OCI-LY1 (cell line): ENCODE measurements at regions not wholly inside any gene's neighbourhood (a gene's known extent, or its start where the extent isn't known, plus 50 kb on each side); places are given as distances from the start of the nearest gene placed in this dataset.
"Not testable (repeated sequence)": the region's sequence is repeated elsewhere in the genome, so short reads cannot be mapped to it uniquely, and the experiment has no call there.

Experiments used
- H2AFZ ChIP-seq: fragments of 200-600 bp; sonication (generic), shearing (Covaris generic); 2 replicates; pipeline ENCODE4 v1.6.0; 2014; ENCODE audit warnings: antibody characterized with exemption, mild to moderate bottlenecking, low read length
- H3F3A ChIP-seq: fragments of 200-600 bp; sonication (generic), shearing (Covaris generic); 2 replicates; pipeline ENCODE4 v1.6.0; 2014; ENCODE audit warnings: mild to moderate bottlenecking, antibody characterized with exemption, low read length, moderate library complexity; ENCODE audit not compliant: insufficient read depth
- H3K27ac ChIP-seq: fragments of 200-600 bp; sonication (generic); 2 replicates; pipeline ENCODE4 v1.5.1; 2014; ENCODE audit warnings: low read length, mixed run types, mild to moderate bottlenecking, low read depth; ENCODE audit not compliant: poor library complexity, severe bottlenecking
- H3K27me3 ChIP-seq: fragments of 200-600 bp; sonication (generic); 2 replicates; pipeline ENCODE4 v1.6.0; 2014; ENCODE audit warnings: antibody characterized with exemption, mild to moderate bottlenecking, low read length, moderate library complexity; ENCODE audit not compliant: insufficient read depth
- H3K36me3 ChIP-seq: fragments of 200-600 bp; sonication (generic); 2 replicates; pipeline ENCODE4 v1.6.1; 2014; ENCODE audit warnings: mild to moderate bottlenecking, antibody characterized with exemption, low read length, moderate library complexity, mixed read lengths; ENCODE audit not compliant: insufficient read depth
- H3K4me1 ChIP-seq: fragments of 200-600 bp; sonication (generic); 2 replicates; pipeline ENCODE4 v1.5.1; 2014; ENCODE audit warnings: mild to moderate bottlenecking, low read length, moderate library complexity; ENCODE audit not compliant: insufficient read depth, severe bottlenecking
- H3K4me2 ChIP-seq: fragments of 200-600 bp; sonication (generic), shearing (Covaris generic); 2 replicates; pipeline ENCODE4 v1.6.1; 2014; ENCODE audit warnings: low read length
- H3K4me3 ChIP-seq: fragments of 200-600 bp; sonication (generic); 2 replicates; pipeline ENCODE4 v1.5.1; 2014; ENCODE audit warnings: low read length, low read depth, mild to moderate bottlenecking, mixed read lengths; ENCODE audit not compliant: poor library complexity, severe bottlenecking
- H3K79me2 ChIP-seq: fragments of 200-600 bp; shearing (Covaris generic); 2 replicates; pipeline ENCODE4 v1.6.1; 2016; ENCODE audit warnings: mixed run types, low read length, mixed read lengths; ENCODE audit not compliant: insufficient read depth
- H3K9ac ChIP-seq: fragments of 200-600 bp; sonication (generic), shearing (Covaris generic); 2 replicates; pipeline ENCODE4 v1.6.1; 2014; ENCODE audit warnings: mild to moderate bottlenecking, low read length, mixed read lengths
- H3K9me2 ChIP-seq: fragments of 200-600 bp; sonication (generic), shearing (Covaris generic); 2 replicates; pipeline ENCODE4 v1.6.1; 2014; ENCODE audit warnings: low read depth, mild to moderate bottlenecking, low read length, mixed read lengths
- H3K9me3 ChIP-seq: fragments of 200-600 bp; shearing (Covaris generic); 2 replicates; pipeline ENCODE4 v1.6.1; 2014; ENCODE audit warnings: low read length, mixed read lengths
- H4K20me1 ChIP-seq: fragments of 200-600 bp; sonication (generic), shearing (Covaris generic); 2 replicates; pipeline ENCODE4 v1.6.0; 2016; ENCODE audit warnings: mild to moderate bottlenecking, low read length; ENCODE audit not compliant: insufficient read depth
- EZH2 ChIP-seq: fragments of 200-600 bp; sonication (generic), shearing (Covaris generic); IDR thresholded peaks from 2 replicates; pipeline ENCODE4 v1.8.0; 2017; ENCODE audit warnings: borderline replicate concordance, mixed run types, mild to moderate bottlenecking, antibody characterized with exemption, low read length, moderate library complexity, mixed read lengths
- TF ChIP-seq, protein P1 (sequence below): fragments of 200-600 bp; sonication (generic), shearing (Covaris generic); IDR thresholded peaks from 2 replicates; pipeline ENCODE4 v1.5.1; 2017; ENCODE audit warnings: mild to moderate bottlenecking, antibody characterized with exemption, low read length, moderate library complexity, mixed read lengths

DNA sequence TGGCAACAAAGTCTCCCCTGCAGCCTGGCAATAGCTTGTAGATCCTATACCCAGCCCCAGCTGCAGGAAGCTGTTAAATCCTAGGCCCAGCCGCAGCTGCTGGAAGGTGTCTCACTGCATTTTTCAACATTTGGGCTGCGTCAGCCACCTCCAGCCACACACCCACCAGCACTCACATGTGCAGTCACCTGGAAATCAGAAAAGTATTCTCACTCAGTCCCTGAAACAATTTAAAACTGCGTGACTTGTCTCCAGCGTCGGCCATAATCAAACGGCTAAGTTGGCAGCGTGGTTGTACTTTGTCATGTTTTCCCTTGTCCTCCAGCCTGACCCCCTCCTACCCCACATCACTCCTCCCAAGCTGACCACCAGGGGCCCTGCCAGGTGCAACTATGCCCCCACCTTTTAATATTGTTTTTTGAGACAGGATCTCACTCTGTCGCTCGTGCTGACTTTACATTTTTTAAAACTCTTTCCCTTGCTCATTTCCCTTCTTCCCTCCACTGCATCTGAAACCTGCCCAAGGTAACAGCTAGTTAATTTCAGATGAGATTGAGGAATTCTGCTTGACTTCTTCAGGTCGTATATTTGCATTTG, 97.2 kb upstream of the FRG1 start:
- Histone ChIP-seq H3K4me3 (no peak overlapping the region), H3K4me1 (no peaks in the 10 kb centered on the region), H3K36me3 (no peaks in the 10 kb centered on the region), H3K79me2 (no peaks in the 10 kb centered on the region), H3K4me2 (no peak overlapping the region), H3K9me2 (no peaks in the 10 kb centered on the region), H4K20me1 (no peaks in the 10 kb centered on the region), H3F3A (no peaks in the 10 kb centered on the region), H3K27ac (no peak overlapping the region), H3K9ac (no peak overlapping the region), H3K27me3 (no peaks in the 10 kb centered on the region), H3K9me3 (no peaks in the 10 kb centered on the region), H2AFZ (no peak overlapping the region)
- TF ChIP-seq, protein P1, sequence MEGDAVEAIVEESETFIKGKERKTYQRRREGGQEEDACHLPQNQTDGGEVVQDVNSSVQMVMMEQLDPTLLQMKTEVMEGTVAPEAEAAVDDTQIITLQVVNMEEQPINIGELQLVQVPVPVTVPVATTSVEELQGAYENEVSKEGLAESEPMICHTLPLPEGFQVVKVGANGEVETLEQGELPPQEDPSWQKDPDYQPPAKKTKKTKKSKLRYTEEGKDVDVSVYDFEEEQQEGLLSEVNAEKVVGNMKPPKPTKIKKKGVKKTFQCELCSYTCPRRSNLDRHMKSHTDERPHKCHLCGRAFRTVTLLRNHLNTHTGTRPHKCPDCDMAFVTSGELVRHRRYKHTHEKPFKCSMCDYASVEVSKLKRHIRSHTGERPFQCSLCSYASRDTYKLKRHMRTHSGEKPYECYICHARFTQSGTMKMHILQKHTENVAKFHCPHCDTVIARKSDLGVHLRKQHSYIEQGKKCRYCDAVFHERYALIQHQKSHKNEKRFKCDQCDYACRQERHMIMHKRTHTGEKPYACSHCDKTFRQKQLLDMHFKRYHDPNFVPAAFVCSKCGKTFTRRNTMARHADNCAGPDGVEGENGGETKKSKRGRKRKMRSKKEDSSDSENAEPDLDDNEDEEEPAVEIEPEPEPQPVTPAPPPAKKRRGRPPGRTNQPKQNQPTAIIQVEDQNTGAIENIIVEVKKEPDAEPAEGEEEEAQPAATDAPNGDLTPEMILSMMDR = no peak
- TF ChIP-seq EZH2 = no peak

DNA sequence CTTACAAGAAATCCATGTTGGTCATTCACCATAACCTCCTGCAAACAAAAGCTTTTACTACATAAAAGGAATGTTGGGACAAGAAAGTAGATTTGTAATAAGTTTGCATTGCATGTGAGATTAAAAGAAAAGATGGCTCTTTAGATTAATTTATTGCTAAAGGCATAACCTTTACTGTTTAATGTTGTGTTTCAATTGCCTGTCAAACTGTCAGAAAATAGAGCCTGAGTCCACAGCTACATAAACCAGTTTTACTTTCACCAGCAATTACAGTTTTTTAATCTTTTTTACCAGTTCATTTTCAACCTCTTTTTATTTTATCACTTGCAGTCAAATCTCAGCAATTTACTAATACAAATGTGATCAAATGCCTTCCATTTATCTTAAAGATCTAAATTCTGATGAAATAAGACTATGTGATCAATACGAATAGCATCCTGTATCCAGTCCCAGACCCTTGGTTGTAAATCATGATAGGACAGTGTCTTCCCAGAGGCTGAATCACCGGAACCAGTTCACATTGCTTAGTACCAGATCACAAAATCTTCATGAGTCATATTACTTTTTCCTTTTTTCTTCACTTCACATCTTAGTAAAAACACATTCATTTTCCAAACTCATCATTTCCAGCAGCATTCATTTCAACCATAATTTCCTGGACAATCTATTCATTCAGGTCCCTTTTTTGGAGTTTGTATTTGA, 95.4 kb upstream of the FRG1 start:
- Histone ChIP-seq H3K9me3 (no peaks in the 10 kb centered on the region), H3K79me2 (no peaks in the 10 kb centered on the region), H4K20me1 (no peaks in the 10 kb centered on the region), H3F3A (no peaks in the 10 kb centered on the region), H3K4me3 (no peak overlapping the region), H3K9ac (no peak overlapping the region), H3K4me1 (no peaks in the 10 kb centered on the region), H3K9me2 (no peaks in the 10 kb centered on the region), H2AFZ (no peak overlapping the region), H3K36me3 (no peaks in the 10 kb centered on the region), H3K27me3 (no peaks in the 10 kb centered on the region), H3K4me2 (no peak overlapping the region), H3K27ac (no peak overlapping the region)
- TF ChIP-seq EZH2 = no peak
- TF ChIP-seq, protein P1 = no peak

DNA sequence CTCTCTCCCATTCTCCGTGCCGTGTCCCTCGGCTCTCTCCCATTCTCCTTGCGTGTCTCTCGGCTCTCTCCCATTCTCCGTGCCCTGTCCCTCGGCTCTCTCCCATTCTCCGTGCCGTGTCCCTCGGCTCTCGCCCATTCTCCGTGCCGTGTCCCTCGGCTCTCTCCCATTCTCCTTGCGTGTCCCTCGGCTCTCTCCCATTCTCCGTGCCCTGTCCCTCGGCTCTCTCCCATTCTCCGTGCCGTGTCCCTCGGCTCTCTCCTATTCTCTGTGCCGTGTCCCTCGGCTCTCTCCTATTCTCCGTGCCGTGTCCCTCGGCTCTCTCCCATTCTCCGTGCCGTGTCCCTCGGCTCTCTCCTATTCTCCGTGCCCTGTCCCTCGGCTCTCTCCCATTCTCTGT, 94.6 kb upstream of the FRG1 start:
- not testable (repeated sequence) for H3K9ac ChIP-seq, H3K4me3 ChIP-seq, H3K9me3 ChIP-seq, H2AFZ ChIP-seq, H3K27ac ChIP-seq, H3K4me2 ChIP-seq, H3K9me2 ChIP-seq, H3K79me2 ChIP-seq, H4K20me1 ChIP-seq, H3K4me1 ChIP-seq, H3K36me3 ChIP-seq, H3K27me3 ChIP-seq, H3F3A ChIP-seq

DNA sequence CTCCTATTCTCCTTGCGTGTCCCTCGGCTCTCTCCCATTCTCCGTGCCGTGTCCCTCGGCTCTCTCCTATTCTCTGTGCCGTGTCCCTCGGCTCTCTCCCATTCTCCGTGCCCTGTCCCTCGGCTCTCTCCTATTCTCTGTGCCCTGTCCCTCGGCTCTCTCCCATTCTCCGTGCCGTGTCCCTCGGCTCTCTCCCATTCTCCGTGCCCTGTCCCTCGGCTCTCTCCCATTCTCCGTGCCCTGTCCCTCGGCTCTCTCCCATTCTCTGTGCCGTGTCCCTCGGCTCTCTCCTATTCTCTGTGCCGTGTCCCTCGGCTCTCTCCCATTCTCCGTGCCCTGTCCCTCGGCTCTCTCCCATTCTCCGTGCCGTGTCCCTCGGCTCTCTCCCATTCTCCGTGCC, 94.1 kb upstream of the FRG1 start:
- H3K4me3 ChIP-seq, H3K9me2 ChIP-seq, H3K27me3 ChIP-seq, H3K4me1 ChIP-seq, H3K36me3 ChIP-seq, H3K27ac ChIP-seq, H3K4me2 ChIP-seq, H3F3A ChIP-seq, H3K9me3 ChIP-seq, H3K79me2 ChIP-seq, H2AFZ ChIP-seq, H3K9ac ChIP-seq, H4K20me1 ChIP-seq: not testable (repeated sequence)

DNA sequence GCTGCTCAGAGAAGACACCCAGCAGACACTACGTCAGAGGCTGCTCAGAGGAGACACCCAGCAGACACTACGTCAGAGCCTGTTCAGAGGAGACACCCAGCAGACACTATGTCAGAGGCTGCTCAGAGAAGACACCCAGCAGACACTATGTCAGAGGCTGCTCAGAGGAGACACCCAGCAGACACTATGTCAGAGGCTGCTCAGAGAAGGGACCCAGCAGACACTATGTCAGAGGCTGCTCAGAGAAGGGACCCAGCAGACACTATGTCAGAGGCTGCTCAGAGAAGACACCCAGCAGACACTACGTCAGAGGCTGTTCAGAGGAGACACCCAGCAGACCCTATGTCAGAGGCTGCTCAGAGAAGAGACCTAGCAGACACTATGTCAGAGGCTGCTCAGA, 92.0 kb upstream of the FRG1 start:
- H3K27me3 ChIP-seq, H3F3A ChIP-seq, H3K4me2 ChIP-seq, H3K9me2 ChIP-seq, H3K4me1 ChIP-seq, H3K36me3 ChIP-seq, H3K79me2 ChIP-seq, H3K9ac ChIP-seq, H3K27ac ChIP-seq, H2AFZ ChIP-seq, H4K20me1 ChIP-seq, H3K9me3 ChIP-seq, H3K4me3 ChIP-seq: not testable (repeated sequence)
